Endodermal cell (in vitro differentiated cells): ENCODE measurements at regions not wholly inside any gene's neighbourhood (a gene's known extent, or its start where the extent isn't known, plus 50 kb on each side); places are given as distances from the start of the nearest gene placed in this dataset.

ENCODE experiments used
- DNase-seq: peaks from one replicate; pipeline ENCODE4 v3.0.0-alpha.2; 2017
- H3K27ac ChIP-seq: 2 replicates; pipeline ENCODE4 v1.5.1; 2013; ENCODE audit warnings: mild to moderate bottlenecking, low read depth, low read length, moderate library complexity
- H3K27me3 ChIP-seq: 2 replicates; pipeline ENCODE4 v1.6.1; 2013; ENCODE audit warnings: mild to moderate bottlenecking, low read length, moderate library complexity; ENCODE audit not compliant: insufficient read depth, control insufficient read depth, poor library complexity, severe bottlenecking
- H3K36me3 ChIP-seq: 2 replicates; pipeline ENCODE4 v1.7.0; 2013; ENCODE audit warnings: mild to moderate bottlenecking, low read length, moderate library complexity; ENCODE audit not compliant: control insufficient read depth, insufficient read depth
- H3K4me1 ChIP-seq: one replicate; pipeline ENCODE4 v1.7.0; 2013; ENCODE audit warnings: low read length; ENCODE audit not compliant: control insufficient read depth, insufficient read depth
- H3K4me3 ChIP-seq: 2 replicates; pipeline ENCODE4 v1.5.1; 2013; ENCODE audit warnings: mild to moderate bottlenecking, low read length, moderate library complexity
- H3K9ac ChIP-seq: 2 replicates; pipeline ENCODE4 v1.6.1; 2013; ENCODE audit warnings: mild to moderate bottlenecking, low read length, moderate library complexity; ENCODE audit not compliant: poor library complexity, severe bottlenecking; ENCODE audit errors: extremely low read depth
- H3K9me3 ChIP-seq: 2 replicates; pipeline ENCODE4 v1.6.1; 2013; ENCODE audit warnings: mild to moderate bottlenecking, low read length, moderate library complexity; ENCODE audit not compliant: control insufficient read depth
- H3K27ac Mint-ChIP-seq: 2 replicates; pipeline ENCODE4 v1.8.0; 2020; ENCODE audit warnings: mixed read lengths
- H3K27me3 Mint-ChIP-seq: 2 replicates; pipeline ENCODE4 v1.8.0; 2021; ENCODE audit warnings: mild to moderate bottlenecking, mixed read lengths; ENCODE audit not compliant: insufficient read depth
- H3K36me3 Mint-ChIP-seq: 2 replicates; pipeline ENCODE4 v1.8.0; 2020; ENCODE audit warnings: low read depth, mixed read lengths
- H3K4me1 Mint-ChIP-seq: 2 replicates; pipeline ENCODE4 v1.8.0; 2020; ENCODE audit warnings: mixed read lengths
- H3K4me3 Mint-ChIP-seq: 2 replicates; pipeline ENCODE4 v1.8.0; 2020; ENCODE audit warnings: mild to moderate bottlenecking, moderate library complexity, mixed read lengths
- H3K9me3 Mint-ChIP-seq: 2 replicates; pipeline ENCODE4 v1.8.0; 2020; ENCODE audit warnings: mild to moderate bottlenecking, mixed read lengths
- CTCF ChIP-seq: fragments of 200-600 bp; sonication (generic); conservative IDR thresholded peaks from 2 replicates; pipeline ENCODE4 v1.5.0; 2021; ENCODE audit warnings: antibody characterized with exemption, mild to moderate bottlenecking
- WGBS, 2 experiments: methylation state at CpG; one replicate each; pipeline versions ENCODE4 v1.1.5 to v1.1.7; 2013; ENCODE audit warnings: missing lambda C conversion rate in 2 of 2, mixed read lengths in 1 of 2; ENCODE audit not compliant: insufficient coverage in 1 of 2, insufficient read length in 1 of 2; 5-methylcytosine and 5-hydroxymethylcytosine counted together

- H3K27me3 Mint-ChIP-seq: peaks cover 31% of the 10 kb centered on the region
- no peaks in the 10 kb centered on the region for H3K36me3 ChIP-seq
- no peaks in the 10 kb centered on the region for H3K9me3 ChIP-seq
- no peak overlapping the region for H3K27ac Mint-ChIP-seq
- H3K27me3 ChIP-seq: peaks cover 18% of the 10 kb centered on the region
- H3K4me1 ChIP-seq: no peaks in the 10 kb centered on the region
- TF ChIP-seq CTCF: no peak
- H3K9ac ChIP-seq: no peak overlapping the region
- H3K4me3 Mint-ChIP-seq: no peak overlapping the region
- H3K4me3 ChIP-seq: no peak overlapping the region
- peaks cover 19% of the 10 kb centered on the region for H3K4me1 Mint-ChIP-seq
- DNase-seq: peak; percentile 59
- no peaks in the 10 kb centered on the region for H3K36me3 Mint-ChIP-seq
- no peak overlapping the region for H3K27ac ChIP-seq
- 53 to 75% methylated on average over 3 of the region's 3 CpGs for WGBS, 2 experiments
- no peaks in the 10 kb centered on the region for H3K9me3 Mint-ChIP-seq
Measured at GRCh38 chr22:26904483-26904882, 247.1 kb downstream of the MIAT start.

- no peaks in the 10 kb centered on the region for H3K4me1 ChIP-seq
- TF ChIP-seq CTCF: no peak
- no peak overlapping the region for H3K4me3 Mint-ChIP-seq
- peaks cover 19% of the 10 kb centered on the region for H3K4me1 Mint-ChIP-seq
- H3K27me3 Mint-ChIP-seq: peaks cover 36% of the 10 kb centered on the region
- no peaks in the 10 kb centered on the region for H3K36me3 ChIP-seq
- H3K4me3 ChIP-seq: no peak overlapping the region
- 91 to 92% methylated on average over 3 of the region's 3 CpGs for WGBS, 2 experiments
- H3K36me3 Mint-ChIP-seq: no peaks in the 10 kb centered on the region
- H3K27me3 ChIP-seq: peaks cover 18% of the 10 kb centered on the region
- H3K9ac ChIP-seq: no peak overlapping the region
- H3K27ac ChIP-seq: no peak overlapping the region
- no peaks in the 10 kb centered on the region for H3K9me3 Mint-ChIP-seq
- no peak overlapping the region for H3K27ac Mint-ChIP-seq
- H3K9me3 ChIP-seq: no peaks in the 10 kb centered on the region
- no peak for DNase-seq
Measured at GRCh38 chr22:26905076-26905475, 247.7 kb downstream of the MIAT start.

- WGBS, 2 experiments: 78 to 86% methylated on average over 2 to 4 of the region's 4 CpGs
Measured at GRCh38 chr22:26905640-26906039, 248.3 kb downstream of the MIAT start.

More at GRCh38 chr22:26905640-26906039, 248.3 kb downstream of the MIAT start:
- no peak overlapping the region for H3K4me3 ChIP-seq
- DNase-seq: no peak
- no peak overlapping the region for H3K27ac ChIP-seq
- H3K9me3 ChIP-seq: no peaks in the 10 kb centered on the region
- H3K4me1 ChIP-seq: no peaks in the 10 kb centered on the region
- no peaks in the 10 kb centered on the region for H3K9me3 Mint-ChIP-seq
- H3K27ac Mint-ChIP-seq: no peak overlapping the region
- no peak for TF ChIP-seq CTCF
- peaks cover 23% of the 10 kb centered on the region for H3K27me3 ChIP-seq
- no peaks in the 10 kb centered on the region for H3K36me3 ChIP-seq
- no peaks in the 10 kb centered on the region for H3K36me3 Mint-ChIP-seq
- H3K9ac ChIP-seq: no peak overlapping the region
- H3K4me1 Mint-ChIP-seq: peaks cover 21% of the 10 kb centered on the region
- peaks cover 41% of the 10 kb centered on the region for H3K27me3 Mint-ChIP-seq
- H3K4me3 Mint-ChIP-seq: no peak overlapping the region
